OCI-LY3 (cell line): ENCODE measurements at regions not wholly inside any gene's neighbourhood (a gene's known extent, or its start where the extent isn't known, plus 50 kb on each side); places are given as distances from the start of the nearest gene placed in this dataset.

Experiments
- EZH2phosphoT487 ChIP-seq: fragments of 200-600 bp; shearing (Covaris generic); IDR thresholded peaks from 2 replicates; pipeline ENCODE4 v1.6.1; 2018; ENCODE audit warnings: antibody characterized with exemption, mixed run types, low read depth
- TF ChIP-seq, protein P1 (sequence below): fragments of 200-600, 300-600 bp; sonication (generic); IDR thresholded peaks from 2 replicates; pipeline ENCODE4 v1.5.1; 2014; ENCODE audit warnings: antibody characterized with exemption, low read length, low read depth

DNA sequence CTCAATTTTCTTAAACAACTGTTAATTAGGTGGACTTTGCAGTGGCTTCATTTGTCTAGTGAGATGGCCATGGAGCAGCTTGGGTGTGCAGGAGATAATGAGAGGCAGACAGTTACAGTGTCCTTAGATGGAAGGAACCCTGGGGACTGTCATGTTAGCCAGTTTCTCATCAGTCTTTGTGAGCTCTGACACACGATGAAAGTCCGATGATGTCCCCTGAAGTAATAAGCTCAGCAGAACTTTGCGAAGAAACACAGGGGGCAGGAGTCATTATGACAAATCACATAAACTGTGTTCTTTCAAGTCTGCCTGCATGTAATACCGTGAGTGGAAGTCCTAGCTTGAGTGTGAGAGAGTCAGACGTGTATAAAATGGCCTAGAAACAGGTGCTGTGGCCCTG lies 201.8 kb downstream of the DRD1 start:
- TF ChIP-seq, protein P1, sequence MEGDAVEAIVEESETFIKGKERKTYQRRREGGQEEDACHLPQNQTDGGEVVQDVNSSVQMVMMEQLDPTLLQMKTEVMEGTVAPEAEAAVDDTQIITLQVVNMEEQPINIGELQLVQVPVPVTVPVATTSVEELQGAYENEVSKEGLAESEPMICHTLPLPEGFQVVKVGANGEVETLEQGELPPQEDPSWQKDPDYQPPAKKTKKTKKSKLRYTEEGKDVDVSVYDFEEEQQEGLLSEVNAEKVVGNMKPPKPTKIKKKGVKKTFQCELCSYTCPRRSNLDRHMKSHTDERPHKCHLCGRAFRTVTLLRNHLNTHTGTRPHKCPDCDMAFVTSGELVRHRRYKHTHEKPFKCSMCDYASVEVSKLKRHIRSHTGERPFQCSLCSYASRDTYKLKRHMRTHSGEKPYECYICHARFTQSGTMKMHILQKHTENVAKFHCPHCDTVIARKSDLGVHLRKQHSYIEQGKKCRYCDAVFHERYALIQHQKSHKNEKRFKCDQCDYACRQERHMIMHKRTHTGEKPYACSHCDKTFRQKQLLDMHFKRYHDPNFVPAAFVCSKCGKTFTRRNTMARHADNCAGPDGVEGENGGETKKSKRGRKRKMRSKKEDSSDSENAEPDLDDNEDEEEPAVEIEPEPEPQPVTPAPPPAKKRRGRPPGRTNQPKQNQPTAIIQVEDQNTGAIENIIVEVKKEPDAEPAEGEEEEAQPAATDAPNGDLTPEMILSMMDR, result no peak
- no peak for TF ChIP-seq EZH2phosphoT487
